ENCODE measurements at regions not wholly inside any gene's neighbourhood (a gene's known extent, or its start where the extent isn't known, plus 50 kb on each side); places are given as distances from the start of the nearest gene placed in this dataset.

DNA sequence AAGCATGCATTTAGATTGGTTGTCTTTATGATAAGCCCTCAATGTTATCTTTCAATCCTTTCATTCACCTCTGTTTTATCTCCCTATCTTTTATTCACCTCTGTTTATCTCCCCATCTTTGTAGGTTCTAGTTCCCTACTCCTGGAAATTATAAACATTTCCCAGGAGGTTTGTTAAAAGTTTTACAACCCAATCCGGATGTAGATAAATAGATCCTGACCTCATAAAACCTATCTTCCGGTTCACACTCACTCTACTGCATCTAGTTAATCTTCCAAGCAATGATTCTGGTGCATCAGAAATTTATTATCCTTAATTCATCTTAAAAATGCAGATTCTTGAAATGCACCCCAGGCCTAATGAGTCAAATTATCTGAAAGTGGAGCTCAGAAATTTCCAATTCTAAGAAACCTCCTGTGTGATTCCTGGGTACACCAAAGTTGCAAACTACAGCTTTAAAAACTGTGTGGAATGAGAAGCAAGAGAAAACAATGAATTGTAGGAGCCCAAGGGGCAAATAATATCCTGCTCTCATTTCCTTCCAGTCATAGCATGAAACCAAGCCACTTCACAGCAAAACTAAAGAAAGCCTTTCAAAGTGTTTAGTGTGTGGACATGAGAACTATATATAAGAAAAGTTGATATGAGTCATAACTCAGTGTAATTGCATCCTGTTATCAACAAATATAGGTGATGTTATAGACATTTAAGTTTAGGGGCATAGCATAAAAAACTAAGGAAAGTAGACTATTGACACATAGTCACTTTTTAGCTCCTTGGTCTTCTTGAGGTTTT, 51.1 kb upstream of the UGT8 start:
- WGBS = 15% methylated on average over 2 of the region's 2 CpGs
- DNase-seq (ENCODE audit: low spot score) = no peak
- intact Hi-C loops (cut with DNase I) = no loop called here

More for the DNA sequence above, 51.1 kb upstream of the UGT8 start:
- H3K9me3 ChIP-seq = no peaks in the 10 kb centered on the region
- TF ChIP-seq, protein P1, sequence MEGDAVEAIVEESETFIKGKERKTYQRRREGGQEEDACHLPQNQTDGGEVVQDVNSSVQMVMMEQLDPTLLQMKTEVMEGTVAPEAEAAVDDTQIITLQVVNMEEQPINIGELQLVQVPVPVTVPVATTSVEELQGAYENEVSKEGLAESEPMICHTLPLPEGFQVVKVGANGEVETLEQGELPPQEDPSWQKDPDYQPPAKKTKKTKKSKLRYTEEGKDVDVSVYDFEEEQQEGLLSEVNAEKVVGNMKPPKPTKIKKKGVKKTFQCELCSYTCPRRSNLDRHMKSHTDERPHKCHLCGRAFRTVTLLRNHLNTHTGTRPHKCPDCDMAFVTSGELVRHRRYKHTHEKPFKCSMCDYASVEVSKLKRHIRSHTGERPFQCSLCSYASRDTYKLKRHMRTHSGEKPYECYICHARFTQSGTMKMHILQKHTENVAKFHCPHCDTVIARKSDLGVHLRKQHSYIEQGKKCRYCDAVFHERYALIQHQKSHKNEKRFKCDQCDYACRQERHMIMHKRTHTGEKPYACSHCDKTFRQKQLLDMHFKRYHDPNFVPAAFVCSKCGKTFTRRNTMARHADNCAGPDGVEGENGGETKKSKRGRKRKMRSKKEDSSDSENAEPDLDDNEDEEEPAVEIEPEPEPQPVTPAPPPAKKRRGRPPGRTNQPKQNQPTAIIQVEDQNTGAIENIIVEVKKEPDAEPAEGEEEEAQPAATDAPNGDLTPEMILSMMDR (IDR thresholded peaks at IDR 0.05) = no peak
- TF ChIP-seq POLR2A (IDR thresholded peaks at IDR 0.05) = no peak
- no peak for TF ChIP-seq POLR2AphosphoS5 (IDR thresholded peaks at IDR 0.05)
- no peaks in the 10 kb centered on the region for H3K27me3 ChIP-seq (replicated peaks; ENCODE audit: insufficient read depth)
- H3K4me1 ChIP-seq (replicated peaks) = no peaks in the 10 kb centered on the region
- H3K27ac ChIP-seq = no peak overlapping the region
- no peaks in the 10 kb centered on the region for H3K36me3 ChIP-seq
- H3K4me3 ChIP-seq = no peak overlapping the region

Small RNA genes lying in the stretch of these regions (small RNA-seq; reads per million reads assigned to genes)
- gene AC093815.1 = 0 reads per million in 2 donors
